Pancreas (tissue), 10 donors: ENCODE measurements at regions not wholly inside any gene's neighbourhood (a gene's known extent, or its start where the extent isn't known, plus 50 kb on each side); places are given as distances from the start of the nearest gene placed in this dataset.
"Not testable (repeated sequence)": the region's sequence is repeated elsewhere in the genome, so short reads cannot be mapped to it uniquely, and the experiment has no call there.

Experiments
- ATAC-seq, 4 donors: fragments of 200-7000 bp; cut with Tn5 transposase; one replicate each; pipeline versions ENCODE4 v1.8.0 to v1.9.1; 2020; ENCODE audit warnings: mild to moderate bottlenecking in 4 of 4, moderate library complexity in 4 of 4
- DNase-seq, 6 donors: peaks; one replicate each; pipeline ENCODE4 v3.0.0-alpha.2; 2020
- FAIRE-seq: peaks from 2 replicates; lab custom pipeline; 2012; peaks lifted over from hg19 to GRCh38; lab: Jason Lieb, UNC
- H3K27ac ChIP-seq, 4 donors: fragments of 200-600 bp; sonication (generic); 1 replicate in 3 of 4; 2 replicates in 1 of 4; pipeline versions ENCODE4 v1.5.0 to v1.8.0; 2020
- H3K27me3 ChIP-seq, 4 donors: fragments of 200-600 bp; one replicate each; pipeline ENCODE4 v1.8.0; 2021
- H3K36me3 ChIP-seq, 3 donors: fragments of 200-600 bp; sonication (generic) in 1 of 3; one replicate each; pipeline versions ENCODE4 v1.5.0 to v1.8.0; 2020 to 2021
- H3K4me1 ChIP-seq, 3 donors: fragments of 200-600 bp; one replicate each; pipeline ENCODE4 v1.8.0; 2021
- H3K4me3 ChIP-seq, 4 donors: fragments of 200-600 bp; sonication (generic) in 2 of 4; one replicate each; pipeline versions ENCODE4 v1.5.0 to v1.8.0; 2020 to 2021
- H3K9me3 ChIP-seq, 4 donors: fragments of 200-600 bp; one replicate each; pipeline ENCODE4 v1.8.0; 2021
- WGBS, 2 donors: extraction: QIAGEN DNeasy Blood & Tissue Kit; methylation state at CpG; one replicate each; pipeline ENCODE4 v1.1.7; 2013; 5-methylcytosine and 5-hydroxymethylcytosine counted together
- intact Hi-C, 3 donors: fragments of 100-400 bp; cut with DNase I; formaldehyde crosslinking; loops; one replicate each; pipeline versions ENCODE4 v1.11.1 to v1.14.2; 2022
- TF ChIP-seq, protein P1 (sequence below), 4 donors: fragments of 200-600 bp; sonication (generic) in 3 of 4; IDR thresholded peaks; one replicate each; pipeline versions ENCODE4 v1.5.0 to v1.8.0; 2021; ENCODE audit warnings: antibody characterized with exemption in 4 of 4
- donor health status: healthy with polysubstance abuse.
- donor health status: DM: no; HTN: no; CAD: no; lungs with moderate emphysema.
- donor health status: DM: no; HTN: no; CAD: no.
- donor health status: control.
- donor health status: control.
- donor health status: Bipolar disorder and iron deficiency.
- donor health status: DM: yes; HTN: yes; CAD: no.
- donor health status: DM: no; HTN: no; CAD: no.
- donor health status: DM: no; HTN: no; CAD: no.
- donor health status: DM: yes; HTN: yes; CAD: no.

DNA sequence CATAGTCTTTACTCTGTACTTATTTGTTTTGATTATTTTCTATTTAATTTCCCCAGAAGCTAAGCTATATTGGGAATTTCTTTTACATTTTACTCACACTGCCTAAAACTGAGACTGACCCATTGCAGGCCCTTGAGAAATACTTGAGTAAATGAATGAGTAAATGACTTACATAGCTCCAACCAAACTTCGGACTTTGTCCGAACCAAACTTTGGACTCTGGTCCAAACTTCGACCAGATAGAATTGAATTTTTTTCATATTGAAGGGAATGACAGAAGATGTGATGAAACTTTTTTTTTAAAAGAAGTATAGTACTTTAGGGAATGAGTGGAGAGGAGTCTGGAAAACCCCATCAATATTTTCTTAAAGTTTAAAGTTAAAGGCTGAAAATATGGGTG is 75.6 kb upstream of the MYRIP start:
- no peak overlapping the region for H3K4me3 ChIP-seq
- ATAC-seq, result no peak
- H3K4me1 ChIP-seq, result no peaks in the 10 kb centered on the region
- H3K27ac ChIP-seq, result no peak overlapping the region
- H3K27me3 ChIP-seq, result no peaks in the 10 kb centered on the region
- H3K9me3 ChIP-seq, result no peaks in the 10 kb centered on the region
- DNase-seq, result no peak
- intact Hi-C loops, result no loop called here
- no peak for FAIRE-seq
- H3K36me3 ChIP-seq, result no peaks in the 10 kb centered on the region
- TF ChIP-seq, protein P1, sequence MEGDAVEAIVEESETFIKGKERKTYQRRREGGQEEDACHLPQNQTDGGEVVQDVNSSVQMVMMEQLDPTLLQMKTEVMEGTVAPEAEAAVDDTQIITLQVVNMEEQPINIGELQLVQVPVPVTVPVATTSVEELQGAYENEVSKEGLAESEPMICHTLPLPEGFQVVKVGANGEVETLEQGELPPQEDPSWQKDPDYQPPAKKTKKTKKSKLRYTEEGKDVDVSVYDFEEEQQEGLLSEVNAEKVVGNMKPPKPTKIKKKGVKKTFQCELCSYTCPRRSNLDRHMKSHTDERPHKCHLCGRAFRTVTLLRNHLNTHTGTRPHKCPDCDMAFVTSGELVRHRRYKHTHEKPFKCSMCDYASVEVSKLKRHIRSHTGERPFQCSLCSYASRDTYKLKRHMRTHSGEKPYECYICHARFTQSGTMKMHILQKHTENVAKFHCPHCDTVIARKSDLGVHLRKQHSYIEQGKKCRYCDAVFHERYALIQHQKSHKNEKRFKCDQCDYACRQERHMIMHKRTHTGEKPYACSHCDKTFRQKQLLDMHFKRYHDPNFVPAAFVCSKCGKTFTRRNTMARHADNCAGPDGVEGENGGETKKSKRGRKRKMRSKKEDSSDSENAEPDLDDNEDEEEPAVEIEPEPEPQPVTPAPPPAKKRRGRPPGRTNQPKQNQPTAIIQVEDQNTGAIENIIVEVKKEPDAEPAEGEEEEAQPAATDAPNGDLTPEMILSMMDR (IDR thresholded peaks at IDR 0.05), result no peak
- WGBS, 2 donors, result 85 to 88% methylated on average over 3 of the region's 3 CpGs

GRCh38 chr3:39739658-39740057 is 69.8 kb upstream of the MYRIP start:
- FAIRE-seq, H3K4me3 ChIP-seq, H3K36me3 ChIP-seq, H3K27ac ChIP-seq, H3K9me3 ChIP-seq, H3K4me1 ChIP-seq, DNase-seq, H3K27me3 ChIP-seq, intact Hi-C loops, ATAC-seq: not testable (repeated sequence)
- 63% methylated on average over 1 of the region's 1 CpG for WGBS, 2 donors

GRCh38 chr3:39744746-39745145 is 64.7 kb upstream of the MYRIP start:
- WGBS, 2 donors, result 81 to 87% methylated on average over 3 of the region's 3 CpGs
- intact Hi-C loops, result no loop called here
- Histone ChIP-seq H3K4me3 (no peak overlapping the region), H3K9me3 (no peaks in the 10 kb centered on the region), H3K36me3 (no peaks in the 10 kb centered on the region), H3K4me1 (peaks cover 0 to 10% (median 6%) of the 10 kb centered on the region in 3 donors), H3K27ac (no peak overlapping the region), H3K27me3 (no peaks in the 10 kb centered on the region)
- DNase-seq (no peak), ATAC-seq (no peak), FAIRE-seq (no peak)
- TF ChIP-seq, protein P1 (IDR thresholded peaks at IDR 0.05), result no peak

DNA sequence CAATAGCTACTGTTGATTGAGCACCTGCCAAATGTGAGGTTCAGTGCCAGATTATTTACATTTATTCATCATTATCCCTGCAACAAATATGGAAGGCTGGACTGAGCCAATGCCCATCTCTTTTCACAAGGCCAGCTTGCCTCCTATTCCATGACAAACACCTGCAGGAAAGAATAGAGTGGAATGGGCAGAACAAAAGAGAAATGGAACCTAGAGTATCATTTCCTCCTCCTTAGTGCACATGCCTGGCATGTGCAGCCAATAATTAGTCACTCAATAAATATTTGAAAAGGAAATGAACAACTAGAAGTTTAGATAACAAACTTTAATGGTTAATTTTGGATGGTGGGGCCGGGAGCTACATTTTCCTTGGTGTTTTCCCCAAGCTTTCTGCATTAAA is 61.4 kb upstream of the MYRIP start:
- DNase-seq (no peak), FAIRE-seq (no peak), ATAC-seq (peak; percentile 38 to 61 (median 48))
- H3K27me3 ChIP-seq, result no peaks in the 10 kb centered on the region
- 12 to 14% methylated on average over 1 of the region's 1 CpG for WGBS, 2 donors
- no peaks in the 10 kb centered on the region for H3K9me3 ChIP-seq
- H3K27ac ChIP-seq, result no peak overlapping the region
- H3K4me1 ChIP-seq, result peaks cover 0 to 17% (median 15%) of the 10 kb centered on the region in 3 donors
- intact Hi-C loops, result no loop called here
- no peaks in the 10 kb centered on the region for H3K36me3 ChIP-seq
- TF ChIP-seq, protein P1 (IDR thresholded peaks at IDR 0.05), result no peak
- no peak overlapping the region for H3K4me3 ChIP-seq

DNA sequence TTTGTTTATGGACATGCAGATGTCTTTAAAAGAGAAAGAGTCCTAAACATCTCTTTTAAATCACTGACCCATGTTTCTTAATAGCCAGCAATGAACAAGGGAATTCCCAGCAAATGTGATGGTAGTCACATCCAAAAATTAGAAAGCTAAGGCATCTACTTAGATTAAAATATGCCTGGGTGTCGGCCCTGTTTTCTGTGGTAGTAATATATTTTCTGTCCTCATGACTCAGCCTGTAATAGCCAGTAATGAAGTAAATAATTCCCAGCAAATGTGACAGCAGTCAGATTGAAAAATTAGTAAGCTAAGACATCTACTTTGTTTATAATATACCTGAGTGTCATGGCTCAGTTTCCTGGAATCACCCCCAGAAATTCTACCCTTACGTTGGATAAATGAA is 60.6 kb upstream of the MYRIP start:
- TF ChIP-seq, protein P1 (IDR thresholded peaks at IDR 0.05), result no peak
- Histone ChIP-seq H3K27me3 (no peaks in the 10 kb centered on the region), H3K4me1 (peaks cover 0 to 17% (median 15%) of the 10 kb centered on the region in 3 donors), H3K36me3 (no peaks in the 10 kb centered on the region), H3K9me3 (no peaks in the 10 kb centered on the region), H3K27ac (no peak overlapping the region), H3K4me3 (no peak overlapping the region)
- ATAC-seq, result no peak
- 53 to 60% methylated on average over 2 of the region's 2 CpGs for WGBS, 2 donors
- no peak for FAIRE-seq
- intact Hi-C loops, result no loop called here
- DNase-seq, result no peak
